ENCODE measurements at regions not wholly inside any gene's neighbourhood (a gene's known extent, or its start where the extent isn't known, plus 50 kb on each side); places are given as distances from the start of the nearest gene placed in this dataset.

DNA sequence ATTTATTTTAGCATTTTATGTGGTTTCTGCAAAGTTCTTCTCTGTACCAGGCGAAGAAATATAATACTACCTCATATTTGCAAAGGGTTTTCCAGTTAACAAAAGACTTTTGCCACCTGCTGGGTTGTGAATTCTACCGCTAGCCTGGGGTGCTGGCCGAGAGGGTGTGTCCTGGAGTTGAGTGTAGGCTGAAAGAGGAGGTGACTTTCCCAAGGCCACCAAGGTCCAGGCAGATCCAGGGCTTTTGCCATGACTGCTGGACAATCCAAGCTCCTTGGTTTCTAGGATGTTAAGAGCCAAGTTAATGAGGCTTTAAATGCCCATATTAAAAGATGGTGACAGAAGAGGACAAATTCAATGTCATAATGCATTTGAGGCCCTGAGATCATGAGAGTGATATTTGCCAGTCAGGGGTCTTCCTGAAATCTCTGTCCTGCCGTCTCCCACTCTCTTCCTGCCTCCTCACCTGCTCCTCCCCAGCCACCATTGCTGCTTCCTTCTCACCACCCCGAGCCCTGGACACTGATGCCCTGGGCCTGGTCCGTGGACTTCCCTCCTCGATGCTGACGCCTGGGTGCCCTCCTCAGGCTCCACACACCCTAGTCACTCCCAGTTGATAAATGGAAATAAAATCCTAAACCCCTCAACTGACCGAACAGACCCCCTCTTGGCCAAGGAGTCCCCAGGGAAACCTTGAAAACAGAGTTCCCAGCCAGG is 825.6 kb downstream of the TBC1D22A start (continued):
- TF ChIP-seq, protein P1, sequence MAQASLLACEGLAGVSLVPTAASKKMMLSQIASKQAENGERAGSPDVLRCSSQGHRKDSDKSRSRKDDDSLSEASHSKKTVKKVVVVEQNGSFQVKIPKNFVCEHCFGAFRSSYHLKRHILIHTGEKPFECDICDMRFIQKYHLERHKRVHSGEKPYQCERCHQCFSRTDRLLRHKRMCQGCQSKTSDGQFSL (CRISPR knock-in tag; IDR thresholded peaks at IDR 0.05), result no peak
- TF ChIP-seq, protein P2, sequence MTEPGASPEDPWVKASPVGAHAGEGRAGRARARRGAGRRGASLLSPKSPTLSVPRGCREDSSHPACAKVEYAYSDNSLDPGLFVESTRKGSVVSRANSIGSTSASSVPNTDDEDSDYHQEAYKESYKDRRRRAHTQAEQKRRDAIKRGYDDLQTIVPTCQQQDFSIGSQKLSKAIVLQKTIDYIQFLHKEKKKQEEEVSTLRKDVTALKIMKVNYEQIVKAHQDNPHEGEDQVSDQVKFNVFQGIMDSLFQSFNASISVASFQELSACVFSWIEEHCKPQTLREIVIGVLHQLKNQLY (CRISPR knock-in tag; IDR thresholded peaks at IDR 0.05), result no peak
- TF ChIP-seq FOXC1 (CRISPR knock-in tag; IDR thresholded peaks at IDR 0.05; ENCODE audit: borderline replicate concordance) (no peak), EP300 (IDR thresholded peaks at IDR 0.05; ENCODE audit: low read depth in 2 of 2, low read length in 2 of 2) (no peak), EP300 (CRISPR knock-in tag; IDR thresholded peaks at IDR 0.05; ENCODE audit: borderline replicate concordance) (no peak), ZNF350 (CRISPR knock-in tag; IDR thresholded peaks at IDR 0.05; ENCODE audit: borderline replicate concordance, low read depth) (no peak), ZNF577 (CRISPR knock-in tag; IDR thresholded peaks at IDR 0.05; ENCODE audit: borderline replicate concordance, low read depth) (no peak)
- TF ChIP-seq, protein P3, sequence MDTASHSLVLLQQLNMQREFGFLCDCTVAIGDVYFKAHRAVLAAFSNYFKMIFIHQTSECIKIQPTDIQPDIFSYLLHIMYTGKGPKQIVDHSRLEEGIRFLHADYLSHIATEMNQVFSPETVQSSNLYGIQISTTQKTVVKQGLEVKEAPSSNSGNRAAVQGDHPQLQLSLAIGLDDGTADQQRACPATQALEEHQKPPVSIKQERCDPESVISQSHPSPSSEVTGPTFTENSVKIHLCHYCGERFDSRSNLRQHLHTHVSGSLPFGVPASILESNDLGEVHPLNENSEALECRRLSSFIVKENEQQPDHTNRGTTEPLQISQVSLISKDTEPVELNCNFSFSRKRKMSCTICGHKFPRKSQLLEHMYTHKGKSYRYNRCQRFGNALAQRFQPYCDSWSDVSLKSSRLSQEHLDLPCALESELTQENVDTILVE (CRISPR knock-in tag; IDR thresholded peaks at IDR 0.05), result no peak

DNA sequence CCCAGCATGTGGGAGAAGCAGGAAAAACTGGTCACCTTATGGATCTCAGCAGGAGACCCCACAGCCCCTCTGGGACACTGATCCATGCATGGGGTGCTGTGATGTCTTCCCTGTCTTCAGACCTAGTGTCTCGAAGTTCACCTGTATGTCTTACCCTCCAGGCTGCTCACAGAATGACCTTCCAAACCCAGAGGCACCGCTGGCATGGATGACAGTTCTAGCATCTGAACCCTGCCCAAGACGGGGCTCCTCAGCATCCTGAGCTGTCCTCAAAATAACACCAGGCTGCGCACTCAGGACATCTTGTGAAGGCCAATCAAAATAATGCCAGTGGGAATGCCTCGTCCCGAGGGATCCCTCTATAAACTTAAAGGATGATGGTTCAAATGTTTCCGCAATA is 824.9 kb downstream of the TBC1D22A start:
- H3K27ac ChIP-seq (ENCODE audit: extremely low read length, insufficient read depth, low read length), result no peak overlapping the region
- WGBS (ENCODE audit: low lambda C conversion rate), result 7% methylated on average over 7 of the region's 7 CpGs
- ATAC-seq, result no peak
- H3K4me2 ChIP-seq (ENCODE audit: low read depth, low read length), result no peak overlapping the region
- H3K36me3 ChIP-seq (replicated peaks in 1 of 2; ENCODE audit: control insufficient read depth in 1 of 2, insufficient read depth in 2 of 2, low read length in 2 of 2), result no peaks in the 10 kb centered on the region
- no peaks in the 10 kb centered on the region for H3K79me2 ChIP-seq (ENCODE audit: insufficient read depth, low read length)
- intact Hi-C loops (cut with micrococcal nuclease; ENCODE audit: unreplicated experiment), result no loop called here
- no peak overlapping the region for H3K4me3 ChIP-seq (replicated peaks in 1 of 3; ENCODE audit: insufficient read depth in 1 of 3, low read depth in 2 of 3, low read length in 3 of 3)
- H2AFZ ChIP-seq (ENCODE audit: low read length), result no peak overlapping the region
- TF ChIP-seq HOXD1 (CRISPR knock-in tag; IDR thresholded peaks at IDR 0.05), result no peak
- no peaks in the 10 kb centered on the region for H3K4me1 ChIP-seq (ENCODE audit: insufficient read depth, low read length)
- ChIA-PET POLR2A (no interaction called here), CTCF (ENCODE audit: low intra/inter-chr PET ratio, low total read pairs) (no interaction called here)
- H3K9ac ChIP-seq (ENCODE audit: insufficient read depth, low read depth, low read length), result no peak overlapping the region
- H4K20me1 ChIP-seq (ENCODE audit: insufficient read depth, low read length), result no peaks in the 10 kb centered on the region
- H3K27me3 ChIP-seq (ENCODE audit: control insufficient read depth in 1 of 2, insufficient read depth in 2 of 2, low read length in 2 of 2), result peaks cover 1 to 2% of the 10 kb centered on the region in 2 experiments; a peak in 2 of 5 replicates
- in situ Hi-C loops (cut with HindIII; ENCODE audit: extremely low pct_ligation_motif_present, low pct_unique_long_range_greater_than_20kb), result no loop called here
- FAIRE-seq, result no peak
- peaks cover 19% of the 10 kb centered on the region for H3K9me3 ChIP-seq (ENCODE audit: low read length)
- no TSS peak for BruUV-seq (replicated peaks)
- no peak for DNase-seq (ENCODE audit: low spot score)

Measured in HepG2 (cell line).